ENCODE measurements at regions not wholly inside any gene's neighbourhood (a gene's known extent, or its start where the extent isn't known, plus 50 kb on each side); places are given as distances from the start of the nearest gene placed in this dataset.

DNA sequence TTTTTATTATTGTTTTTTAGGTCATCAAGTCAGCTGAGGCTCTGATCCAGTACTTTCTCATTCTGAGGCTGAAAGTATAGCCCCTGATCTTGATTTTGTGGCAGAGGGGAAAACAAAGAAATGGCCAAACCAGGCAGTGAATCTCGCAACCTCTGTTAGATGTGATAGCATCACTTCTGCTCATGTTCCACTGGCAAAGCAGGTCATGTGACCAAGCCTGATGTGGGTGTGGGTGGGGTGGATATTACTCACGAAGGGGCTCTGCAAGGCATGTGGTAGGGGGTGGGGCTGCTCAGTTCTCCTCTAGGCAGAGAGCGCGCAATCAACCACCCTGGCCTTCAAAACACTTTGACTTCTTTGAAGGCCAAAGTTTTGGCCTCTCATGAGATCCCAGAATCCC is 254.2 kb downstream of the MYCN start:
- Histone ChIP-seq H3K79me1 (ENCODE audit: low read depth in 1 of 2, low read length in 2 of 2) (no peaks in the 10 kb centered on the region), H3K27ac (ENCODE audit: insufficient read depth, low read length) (no peak overlapping the region), H2AFZ (replicated peaks; ENCODE audit: low read length, poor library complexity) (no peak overlapping the region), H3K4me2 (ENCODE audit: low read depth, low read length) (no peak overlapping the region), H4K91ac (ENCODE audit: insufficient read depth, low read depth, low read length) (no peak overlapping the region), H3K4me1 (ENCODE audit: control insufficient read depth, insufficient read depth, low read length) (no peaks in the 10 kb centered on the region), H4K20me1 (ENCODE audit: insufficient read depth, low read length) (no peaks in the 10 kb centered on the region), H3K9me1 (ENCODE audit: insufficient read depth, low read length) (no peaks in the 10 kb centered on the region), H3K4ac (ENCODE audit: low read depth, low read length) (no peak overlapping the region), H3K14ac (replicated peaks; ENCODE audit: low read depth, low read length) (no peak overlapping the region), H3K27me3 (ENCODE audit: control insufficient read depth, insufficient read depth, low read length) (no peaks in the 10 kb centered on the region), H2BK5ac (ENCODE audit: low read depth, low read length, poor library complexity, severe bottlenecking) (no peak overlapping the region), H3K36me3 (ENCODE audit: control insufficient read depth, insufficient read depth, low read length) (no peaks in the 10 kb centered on the region), H2AK9ac (replicated peaks; ENCODE audit: low read depth, low read length, poor library complexity) (no peak overlapping the region), H3K18ac (ENCODE audit: low read depth, low read length) (no peak overlapping the region), H2BK120ac (ENCODE audit: low read depth, low read length) (no peak overlapping the region), H3K23ac (ENCODE audit: low read depth, low read length) (no peak overlapping the region), H3K9ac (ENCODE audit: low read depth, low read length) (no peak overlapping the region), H4K8ac (ENCODE audit: low read depth in 2 of 2, low read length in 2 of 2) (no peak overlapping the region), H2AK5ac (ENCODE audit: low read depth, low read length) (no peak overlapping the region), H4K5ac (ENCODE audit: low read depth, low read length) (no peak overlapping the region), H2BK15ac (ENCODE audit: low read depth, low read length) (no peak overlapping the region), H3K56ac (ENCODE audit: extremely low read depth, insufficient read depth, low read length) (no peak overlapping the region), H3K9me3 (ENCODE audit: control insufficient read depth, insufficient read depth, low read length) (peaks cover 39% of the 10 kb centered on the region), H3K4me3 (ENCODE audit: insufficient read depth, low read depth, low read length) (no peak overlapping the region), H2BK20ac (ENCODE audit: low read depth, low read length) (no peak overlapping the region)
- WGBS, 2 experiments (ENCODE audit: extremely low coverage in 2 of 2, insufficient read length in 1 of 2): no CpG with 5 or more reads among the region's 4 CpGs
- TF ChIP-seq USF2 (IDR thresholded peaks at IDR 0.05; ENCODE audit: low read depth, low read length) (no peak), CHD1 (IDR thresholded peaks at IDR 0.05; ENCODE audit: low read depth, low read length) (no peak), RAD21 (IDR thresholded peaks at IDR 0.05; ENCODE audit: low read length) (no peak), FOS (IDR thresholded peaks at IDR 0.05; ENCODE audit: low read depth, low read length) (no peak), RCOR1 (IDR thresholded peaks at IDR 0.05; ENCODE audit: insufficient replicate concordance, low read length) (no peak), RFX5 (IDR thresholded peaks at IDR 0.05; ENCODE audit: low read depth, low read length) (no peak), MAZ (IDR thresholded peaks at IDR 0.05; ENCODE audit: borderline replicate concordance, low read depth, low read length) (no peak), CTCF (conservative IDR thresholded peaks at IDR 0.05; ENCODE audit: low read depth, low read length) (no peak), CEBPB (IDR thresholded peaks at IDR 0.05; ENCODE audit: low read depth, low read length) (no peak)
- no TSS peak for BruUV-seq (replicated peaks)
- dilution Hi-C loops (cut with HindIII; ENCODE audit: low sequenced_read_pairs, unreplicated experiment): no loop called here
- in situ Hi-C loops (cut with MboI; ENCODE audit: low sequenced_read_pairs): no loop called here
- CTCF ChIA-PET: no interaction called here
- no peak for ATAC-seq (ENCODE audit: low read depth)
- intact Hi-C loops (cut with micrococcal nuclease): no loop called here
- POLR2A ChIA-PET (ENCODE audit: unreplicated experiment): no interaction called here
- DNase-seq: no peak

Data from IMR-90 (cell line).